WTC11 (cell line): ENCODE measurements at regions not wholly inside any gene's neighbourhood (a gene's known extent, or its start where the extent isn't known, plus 50 kb on each side); places are given as distances from the start of the nearest gene placed in this dataset.

Experiments used
- ATAC-seq: fragments of 200-7000 bp; cut with Tn5 transposase; 2 replicates; pipeline ENCODE4 v1.10.0; 2021; ENCODE audit warnings: mild to moderate bottlenecking, moderate library complexity
- CTCF ChIA-PET: fragments of 300-600 bp; sonication (Branson Sonifier 250); formaldehyde crosslinking; loops from one replicate; lab custom pipeline; 2021; ENCODE audit warnings: antibody characterized with exemption; lab: Charles Lee
- POLR2A ChIA-PET: fragments of 350-600 bp; sonication (Branson Sonifier 250); formaldehyde crosslinking; loops from one replicate; lab custom pipeline; 2021; ENCODE audit warnings: antibody characterized with exemption; lab: Charles Lee
- DNase-seq: peaks from one replicate; pipeline ENCODE4 v3.0.0; 2021; ENCODE audit warnings: low spot score
- H3K27ac Mint-ChIP-seq: 2 replicates; pipeline ENCODE4 v1.8.0; 2021; ENCODE audit warnings: mixed read lengths
- H3K27me3 Mint-ChIP-seq: 2 replicates; pipeline ENCODE4 v1.8.0; 2021; ENCODE audit warnings: low read depth, mild to moderate bottlenecking, moderate library complexity, mixed read lengths
- H3K36me3 Mint-ChIP-seq: 2 replicates; pipeline ENCODE4 v1.8.0; 2021; ENCODE audit warnings: mixed read lengths
- H3K4me1 Mint-ChIP-seq: 2 replicates; pipeline ENCODE4 v1.8.0; 2022; ENCODE audit warnings: mixed read lengths
- H3K4me3 Mint-ChIP-seq: 2 replicates; pipeline ENCODE4 v1.8.0; 2021; ENCODE audit warnings: mild to moderate bottlenecking, moderate library complexity, mixed read lengths
- H3K9me3 Mint-ChIP-seq: 2 replicates; pipeline ENCODE4 v1.8.0; 2021; ENCODE audit warnings: mixed read lengths
- ATF2 ChIP-seq: sonication (generic); formaldehyde crosslinking; IDR thresholded peaks from 2 replicates; pipeline ENCODE4 v1.8.1; 2022; ENCODE audit warnings: low read depth, missing genetic modification reagents, borderline replicate concordance
- CBFB ChIP-seq: sonication (generic); formaldehyde crosslinking; IDR thresholded peaks from 2 replicates; pipeline ENCODE4 v1.8.1; 2022; ENCODE audit warnings: mild to moderate bottlenecking, low read depth, missing genetic modification reagents
- E2F5 ChIP-seq: sonication (generic); formaldehyde crosslinking; IDR thresholded peaks from 2 replicates; pipeline ENCODE4 v1.8.1; 2022; ENCODE audit warnings: mild to moderate bottlenecking, moderate library complexity, missing genetic modification reagents
- ELF4 ChIP-seq: sonication (generic); formaldehyde crosslinking; IDR thresholded peaks from 2 replicates; pipeline ENCODE4 v1.8.1; 2022; ENCODE audit warnings: low read depth, mild to moderate bottlenecking, moderate library complexity, missing genetic modification reagents
- ETV6 ChIP-seq: sonication (generic); formaldehyde crosslinking; IDR thresholded peaks from 2 replicates; pipeline ENCODE4 v1.8.1; 2022; ENCODE audit warnings: mild to moderate bottlenecking, missing genetic modification reagents
- FOXK1 ChIP-seq: sonication (generic); formaldehyde crosslinking; IDR thresholded peaks from 2 replicates; pipeline ENCODE4 v1.8.0; 2022; ENCODE audit warnings: mild to moderate bottlenecking, moderate library complexity, missing genetic modification reagents
- GABPB1 ChIP-seq: sonication (generic); formaldehyde crosslinking; IDR thresholded peaks from 2 replicates; pipeline ENCODE4 v1.8.1; 2023; ENCODE audit warnings: mild to moderate bottlenecking, missing genetic modification reagents
- GTF2I ChIP-seq: fragments of 250-450 bp; sonication (Bioruptor Pico); conservative IDR thresholded peaks from 2 replicates; pipeline ENCODE4 v1.4.0; 2021; ENCODE audit warnings: mild to moderate bottlenecking
- HMGXB4 ChIP-seq: sonication (generic); formaldehyde crosslinking; IDR thresholded peaks from 2 replicates; pipeline ENCODE4 v1.8.1; 2023; ENCODE audit warnings: mild to moderate bottlenecking, moderate library complexity, missing genetic modification reagents
- IRF2 ChIP-seq: sonication (generic); formaldehyde crosslinking; IDR thresholded peaks from 2 replicates; pipeline ENCODE4 v1.8.0; 2022; ENCODE audit warnings: low read depth, missing genetic modification reagents, borderline replicate concordance
- JAZF1 ChIP-seq: fragments of 250-450 bp; sonication (Bioruptor Pico); IDR thresholded peaks from 2 replicates; pipeline ENCODE4 v1.9.0; 2021; ENCODE audit warnings: moderate library complexity, mild to moderate bottlenecking, inconsistent platforms
- NFE2L1 ChIP-seq: sonication (generic); formaldehyde crosslinking; IDR thresholded peaks from 2 replicates; pipeline ENCODE4 v1.8.1; 2023; ENCODE audit warnings: missing genetic modification reagents
- PRRX2 ChIP-seq: fragments of 250-450 bp; sonication (Bioruptor Pico); IDR thresholded peaks from 2 replicates; pipeline ENCODE4 v1.8.0; 2021; ENCODE audit warnings: mild to moderate bottlenecking
- STAT6 ChIP-seq: sonication (generic); formaldehyde crosslinking; conservative IDR thresholded peaks from 2 replicates; pipeline ENCODE4 v1.8.1; 2023; ENCODE audit warnings: mild to moderate bottlenecking, low read depth, missing genetic modification reagents, moderate library complexity
- TEAD4 ChIP-seq: sonication (generic); formaldehyde crosslinking; IDR thresholded peaks from 2 replicates; pipeline ENCODE4 v1.8.0; 2022; ENCODE audit warnings: mild to moderate bottlenecking, missing genetic modification reagents
- ZBTB43 ChIP-seq: sonication (generic); formaldehyde crosslinking; IDR thresholded peaks from 2 replicates; pipeline ENCODE4 v1.8.1; 2023; ENCODE audit warnings: mild to moderate bottlenecking, missing genetic modification reagents
- ZNF423 ChIP-seq: fragments of 250-450 bp; sonication (Bioruptor Pico); IDR thresholded peaks from 2 replicates; pipeline ENCODE4 v2.1.2; 2022; ENCODE audit warnings: mild to moderate bottlenecking, moderate library complexity
- ZNF532 ChIP-seq: fragments of 250-450 bp; sonication (Bioruptor Pico); IDR thresholded peaks from 2 replicates; pipeline ENCODE4 v1.9.0; 2021; ENCODE audit warnings: mild to moderate bottlenecking, borderline replicate concordance
- ZSCAN18 ChIP-seq: fragments of 250-450 bp; sonication (Bioruptor Pico); IDR thresholded peaks from 2 replicates; pipeline ENCODE4 v2.1.2; 2022; ENCODE audit warnings: mild to moderate bottlenecking, moderate library complexity

- TF ChIP-seq ELF4 (CRISPR knock-in tag) (no peak), ZBTB43 (CRISPR knock-in tag) (no peak), ZNF423 (CRISPR knock-in tag) (no peak), ETV6 (CRISPR knock-in tag) (no peak), CBFB (no peak), ATF2 (CRISPR knock-in tag) (no peak)
Observed at GRCh38 chr1:68308034-68308433, 75.7 kb upstream of the WLS start (continued).

GRCh38 chr1:68307378-68307787 lies 75.1 kb upstream of the WLS start:
- ChIA-PET POLR2A (no interaction called here), CTCF (interaction anchor here (0.6 to 1.2 kb wide), 2 partner anchors 13 to 1181 kb away, joined by 3 read pairs; no protein-coding TSS in a partner anchor)
- no peak overlapping the region for H3K4me3 Mint-ChIP-seq
- no peaks in the 10 kb centered on the region; the same call in 1 of the 2 replicates for H3K9me3 Mint-ChIP-seq
- H3K27ac Mint-ChIP-seq = no peak overlapping the region
- no peaks in the 10 kb centered on the region for H3K4me1 Mint-ChIP-seq
- ATAC-seq = no peak
- peaks cover 10% of the 10 kb centered on the region for H3K27me3 Mint-ChIP-seq
- TF ChIP-seq TEAD4 = no peak
- no peaks in the 10 kb centered on the region for H3K36me3 Mint-ChIP-seq
- DNase-seq = no peak

GRCh38 chr1:68301471-68302001 lies 69.2 kb upstream of the WLS start:
- peaks cover 49% of the 10 kb centered on the region for H3K27me3 Mint-ChIP-seq
- no peak overlapping the region for H3K27ac Mint-ChIP-seq
- POLR2A ChIA-PET = no interaction called here
- no peak overlapping the region for H3K4me3 Mint-ChIP-seq
- TF ChIP-seq E2F5 (CRISPR knock-in tag) (no peak), NFE2L1 (CRISPR knock-in tag) (no peak), PRRX2 (CRISPR knock-in tag) (no peak), GABPB1 (no peak), ZNF423 (CRISPR knock-in tag) (no peak), HMGXB4 (no peak), IRF2 (CRISPR knock-in tag) (no peak), ZSCAN18 (CRISPR knock-in tag) (no peak), CBFB (no peak), JAZF1 (CRISPR knock-in tag) (no peak), ZNF532 (no peak), FOXK1 (CRISPR knock-in tag) (no peak), STAT6 (CRISPR knock-in tag) (no peak), GTF2I (CRISPR knock-in tag) (no peak)
- no peaks in the 10 kb centered on the region for H3K36me3 Mint-ChIP-seq
- DNase-seq = no peak
- no peak for ATAC-seq
- CTCF ChIA-PET = interaction anchor here (1.0 to 1.1 kb wide), 2 partner anchors 42 to 535 kb away, joined by 3 to 4 read pairs; no protein-coding TSS in a partner anchor
- no peaks in the 10 kb centered on the region for H3K9me3 Mint-ChIP-seq
- H3K4me1 Mint-ChIP-seq = peaks cover 3% of the 10 kb centered on the region
